Epithelial cell of esophagus (primary cell): ENCODE measurements at regions not wholly inside any gene's neighbourhood (a gene's known extent, or its start where the extent isn't known, plus 50 kb on each side); places are given as distances from the start of the nearest gene placed in this dataset.

Source experiments
- DNase-seq: peaks from one replicate; pipeline ENCODE4 v3.0.0; 2010; ENCODE audit warnings: low read depth
- H3K4me3 ChIP-seq: 2 replicates; pipeline ENCODE4 v1.5.1; 2011; ENCODE audit warnings: mild to moderate bottlenecking, low read length, control low read depth
- CTCF ChIP-seq: IDR thresholded peaks from 2 replicates; pipeline ENCODE4 v1.5.1; 2011; ENCODE audit warnings: low read depth, mild to moderate bottlenecking, low read length, control low read depth, inconsistent platforms; ENCODE audit not compliant: insufficient read depth; ENCODE audit errors: missing control alignments

DNA sequence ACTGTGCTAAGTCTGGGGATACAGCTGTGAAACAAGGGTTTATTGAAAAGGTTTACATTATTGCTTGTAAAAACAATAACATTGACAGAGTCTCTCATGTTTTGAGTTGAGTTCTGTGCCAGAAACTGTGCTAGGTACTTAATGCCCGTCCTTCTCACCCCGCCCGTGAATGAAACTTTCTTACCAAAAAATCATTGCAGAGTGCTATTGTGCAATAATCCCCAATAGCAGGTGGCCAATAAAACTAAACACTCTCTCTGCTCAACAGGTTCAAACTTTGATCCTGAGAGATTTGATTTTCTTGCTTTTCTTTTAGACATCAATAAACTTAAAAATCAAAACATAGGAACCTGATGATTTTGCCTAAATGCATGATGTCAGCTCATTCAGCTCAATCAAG lies 441.6 kb downstream of the HAPSTR1 start:
- no peak for TF ChIP-seq CTCF
- no peak for DNase-seq
- H3K4me3 ChIP-seq: no peak overlapping the region

DNA sequence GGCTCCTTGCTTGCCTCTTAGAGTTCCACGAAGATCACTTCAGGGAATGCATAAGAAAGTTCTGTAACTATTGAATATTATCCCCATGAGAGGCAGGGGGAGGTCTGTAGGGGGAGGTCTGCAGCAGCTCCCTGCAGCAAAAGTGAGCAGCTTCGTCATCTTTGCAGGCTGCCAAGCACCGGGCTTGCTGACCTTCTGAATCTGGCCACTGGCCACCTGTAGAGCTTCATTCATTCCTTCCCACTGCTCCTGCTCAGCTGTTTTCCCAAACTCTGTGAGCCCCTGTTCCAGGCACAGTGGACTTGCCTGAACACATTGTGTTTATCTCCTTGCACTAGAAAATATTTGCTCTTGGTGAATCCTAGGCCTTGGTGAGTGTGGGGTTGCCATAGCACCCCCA lies 443.3 kb downstream of the HAPSTR1 start:
- no peak for DNase-seq
- no peak for TF ChIP-seq CTCF
- no peak overlapping the region for H3K4me3 ChIP-seq

- H3K4me3 ChIP-seq: no peak overlapping the region
- TF ChIP-seq CTCF: no peak
- no peak for DNase-seq
Observed at GRCh38 chr16:9536905-9537304, 445.5 kb downstream of the HAPSTR1 start.

DNA sequence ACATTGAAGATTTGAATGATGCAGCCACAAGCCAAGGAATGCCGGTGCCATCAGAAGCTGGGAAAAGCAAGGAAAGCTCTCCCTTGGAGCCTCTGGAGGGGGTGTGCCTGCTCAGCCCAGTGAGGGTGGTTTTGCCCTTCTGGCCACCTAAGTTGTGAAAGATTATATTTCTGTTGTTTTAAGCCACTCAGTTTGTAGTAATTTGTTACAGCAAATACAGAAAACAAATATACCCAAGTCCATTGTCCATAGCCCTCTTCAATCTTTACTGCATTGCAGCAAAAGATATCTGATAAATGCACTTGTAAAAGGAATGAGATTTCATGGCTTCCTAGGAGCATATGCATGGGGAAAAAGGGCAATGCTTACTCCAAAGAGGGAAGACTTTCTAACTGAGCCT lies 447.9 kb downstream of the HAPSTR1 start:
- no peak overlapping the region for H3K4me3 ChIP-seq
- no peak for TF ChIP-seq CTCF
- no peak for DNase-seq

GRCh38 chr16:9541723-9542122 lies 450.3 kb downstream of the HAPSTR1 start:
- no peak overlapping the region for H3K4me3 ChIP-seq
- no peak for TF ChIP-seq CTCF
- no peak for DNase-seq

DNA sequence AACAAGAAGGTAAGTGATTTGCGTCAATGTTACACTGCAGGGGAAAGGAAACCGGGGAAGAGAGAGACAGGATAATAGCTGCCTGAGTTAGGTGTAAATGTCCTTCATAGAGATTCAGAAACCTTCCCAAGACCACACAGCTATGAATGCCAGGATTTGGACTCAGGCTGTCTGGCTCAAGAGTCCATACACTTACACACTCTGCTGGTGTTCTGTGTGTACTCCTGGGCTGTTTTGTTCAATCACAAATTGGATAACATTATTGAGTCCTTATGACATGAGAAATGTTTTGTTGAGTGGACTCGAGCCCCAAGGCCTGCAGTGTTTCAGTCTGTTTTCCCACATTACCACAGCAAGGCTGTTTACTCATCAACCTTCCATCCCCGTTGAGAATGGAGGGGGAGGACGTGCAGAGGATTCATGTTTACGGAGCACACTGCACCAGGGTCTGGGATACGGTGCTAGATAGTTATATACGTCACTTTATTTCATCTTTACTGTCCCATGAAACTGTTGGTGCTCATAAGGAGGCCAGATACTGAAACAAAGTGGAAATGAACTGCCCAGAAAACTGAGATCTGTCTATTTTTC lies 450.8 kb downstream of the HAPSTR1 start:
- no peak for TF ChIP-seq CTCF
- DNase-seq: no peak
- no peak overlapping the region for H3K4me3 ChIP-seq
